Central memory CD8-positive, alpha-beta T cell (primary cell): ENCODE measurements at regions not wholly inside any gene's neighbourhood (a gene's known extent, or its start where the extent isn't known, plus 50 kb on each side); places are given as distances from the start of the nearest gene placed in this dataset.
"Not testable (repeated sequence)": the region's sequence is repeated elsewhere in the genome, so short reads cannot be mapped to it uniquely, and the experiment has no call there.

Source experiments
- ATAC-seq: fragments of 150-1000 bp; cut with Tn5 transposase; replicated peaks from 2 replicates; pipeline ENCODE4 v1.10.0; 2022; ENCODE audit warnings: mild to moderate bottlenecking, moderate FRiP score, moderate number of reproducible peaks; ENCODE audit not compliant: poor library complexity, severe bottlenecking; ENCODE audit errors: extremely low read depth
- DNase-seq, 2 donors: peaks; one replicate each; pipeline ENCODE4 v3.0.0; 2021; ENCODE audit warnings: low spot score in 2 of 2
- H3K27ac Mint-ChIP-seq: one replicate; pipeline ENCODE4 v1.8.0; 2022; ENCODE audit warnings: low read depth, mild to moderate bottlenecking, moderate library complexity, mixed read lengths
- H3K27me3 Mint-ChIP-seq: one replicate; pipeline ENCODE4 v1.8.0; 2022; ENCODE audit warnings: mixed read lengths
- H3K36me3 Mint-ChIP-seq: one replicate; pipeline ENCODE4 v1.8.0; 2022; ENCODE audit warnings: mild to moderate bottlenecking, moderate library complexity, mixed read lengths; ENCODE audit not compliant: insufficient read depth
- H3K4me1 Mint-ChIP-seq: one replicate; pipeline ENCODE4 v1.8.0; 2022; ENCODE audit warnings: mixed read lengths
- H3K4me3 Mint-ChIP-seq: one replicate; pipeline ENCODE4 v1.8.0; 2022; ENCODE audit warnings: mild to moderate bottlenecking, moderate library complexity, mixed read lengths
- H3K9me3 Mint-ChIP-seq: one replicate; pipeline ENCODE4 v1.8.0; 2022; ENCODE audit warnings: mixed read lengths

GRCh38 chr2:129800686-129801085 is 178.8 kb upstream of the RAB6C start:
- Mint-ChIP-seq H3K4me1 (no peaks in the 10 kb centered on the region), H3K4me3 (no peak overlapping the region), H3K9me3 (no peaks in the 10 kb centered on the region), H3K27ac (no peak overlapping the region), H3K27me3 (peaks cover 40% of the 10 kb centered on the region), H3K36me3 (no peaks in the 10 kb centered on the region)
- ATAC-seq (no peak), DNase-seq (no peak)

- no peak overlapping the region for H3K4me3 Mint-ChIP-seq
- no peak for ATAC-seq
- no peaks in the 10 kb centered on the region for H3K9me3 Mint-ChIP-seq
- DNase-seq: no peak
- H3K4me1 Mint-ChIP-seq: no peaks in the 10 kb centered on the region
- H3K36me3 Mint-ChIP-seq: no peaks in the 10 kb centered on the region
- peaks cover 32% of the 10 kb centered on the region for H3K27me3 Mint-ChIP-seq
- H3K27ac Mint-ChIP-seq: no peak overlapping the region
Measured at GRCh38 chr2:129801575-129801974, 177.9 kb upstream of the RAB6C start.

GRCh38 chr2:129802290-129802689 is 177.2 kb upstream of the RAB6C start:
- Mint-ChIP-seq H3K9me3 (no peaks in the 10 kb centered on the region), H3K4me3 (no peak overlapping the region), H3K27me3 (peaks cover 24% of the 10 kb centered on the region), H3K27ac (no peak overlapping the region), H3K4me1 (no peaks in the 10 kb centered on the region), H3K36me3 (no peaks in the 10 kb centered on the region)
- DNase-seq (no peak), ATAC-seq (no peak)

- no peaks in the 10 kb centered on the region for H3K9me3 Mint-ChIP-seq
- no peaks in the 10 kb centered on the region for H3K4me1 Mint-ChIP-seq
- no peak overlapping the region for H3K27ac Mint-ChIP-seq
- H3K36me3 Mint-ChIP-seq: no peaks in the 10 kb centered on the region
- ATAC-seq (no peak), DNase-seq (no peak)
- H3K27me3 Mint-ChIP-seq: peaks cover 18% of the 10 kb centered on the region
- no peak overlapping the region for H3K4me3 Mint-ChIP-seq
Measured at GRCh38 chr2:129803032-129803431, 176.4 kb upstream of the RAB6C start.

GRCh38 chr2:129803871-129804270 is 175.6 kb upstream of the RAB6C start:
- no peaks in the 10 kb centered on the region for H3K36me3 Mint-ChIP-seq
- H3K4me1 Mint-ChIP-seq: no peaks in the 10 kb centered on the region
- ATAC-seq (no peak), DNase-seq (no peak)
- no peaks in the 10 kb centered on the region for H3K9me3 Mint-ChIP-seq
- H3K27ac Mint-ChIP-seq: no peak overlapping the region
- H3K27me3 Mint-ChIP-seq: peaks cover 18% of the 10 kb centered on the region
- H3K4me3 Mint-ChIP-seq: no peak overlapping the region

- H3K4me1 Mint-ChIP-seq: no peaks in the 10 kb centered on the region
- no peak for ATAC-seq
- no peak for DNase-seq
- H3K9me3 Mint-ChIP-seq: no peaks in the 10 kb centered on the region
- H3K4me3 Mint-ChIP-seq: no peak overlapping the region
- H3K27ac Mint-ChIP-seq: no peak overlapping the region
- no peaks in the 10 kb centered on the region for H3K36me3 Mint-ChIP-seq
- peaks cover 30% of the 10 kb centered on the region for H3K27me3 Mint-ChIP-seq
Measured at GRCh38 chr2:129805899-129806298, 173.6 kb upstream of the RAB6C start.

- H3K36me3 Mint-ChIP-seq: no peaks in the 10 kb centered on the region
- H3K27me3 Mint-ChIP-seq: peaks cover 30% of the 10 kb centered on the region
- H3K27ac Mint-ChIP-seq: no peak overlapping the region
- ATAC-seq (no peak), DNase-seq (no peak)
- no peaks in the 10 kb centered on the region for H3K4me1 Mint-ChIP-seq
- no peak overlapping the region for H3K4me3 Mint-ChIP-seq
- no peaks in the 10 kb centered on the region for H3K9me3 Mint-ChIP-seq
Measured at GRCh38 chr2:129806317-129806716, 173.1 kb upstream of the RAB6C start.

- H3K27ac Mint-ChIP-seq: no peak overlapping the region
- no peak for ATAC-seq
- H3K4me3 Mint-ChIP-seq: no peak overlapping the region
- no peaks in the 10 kb centered on the region for H3K9me3 Mint-ChIP-seq
- no peaks in the 10 kb centered on the region for H3K4me1 Mint-ChIP-seq
- DNase-seq: no peak
- peaks cover 26% of the 10 kb centered on the region for H3K27me3 Mint-ChIP-seq
- no peaks in the 10 kb centered on the region for H3K36me3 Mint-ChIP-seq
Measured at GRCh38 chr2:129806990-129807389, 172.5 kb upstream of the RAB6C start.

GRCh38 chr2:129807642-129808338 is 171.7 kb upstream of the RAB6C start:
- not testable (repeated sequence) for ATAC-seq, H3K9me3 Mint-ChIP-seq, H3K4me3 Mint-ChIP-seq, DNase-seq, H3K27ac Mint-ChIP-seq, H3K4me1 Mint-ChIP-seq, H3K36me3 Mint-ChIP-seq
- H3K27me3 Mint-ChIP-seq: peaks cover 28% of the 10 kb centered on the region

- Mint-ChIP-seq H3K4me1 (no peaks in the 10 kb centered on the region), H3K36me3 (no peaks in the 10 kb centered on the region), H3K4me3 (no peak overlapping the region), H3K27me3 (peaks cover 51% of the 10 kb centered on the region), H3K9me3 (peaks cover under 1% of the 10 kb centered on the region), H3K27ac (no peak overlapping the region)
- DNase-seq (no peak), ATAC-seq (no peak)
Measured at GRCh38 chr2:129810521-129810920, 168.9 kb upstream of the RAB6C start.

GRCh38 chr2:129812071-129812470 is 167.4 kb upstream of the RAB6C start:
- no peaks in the 10 kb centered on the region for H3K4me1 Mint-ChIP-seq
- ATAC-seq: peak; percentile 58
- no peak overlapping the region for H3K27ac Mint-ChIP-seq
- peaks cover 6% of the 10 kb centered on the region for H3K9me3 Mint-ChIP-seq
- H3K4me3 Mint-ChIP-seq: no peak overlapping the region
- peaks cover 51% of the 10 kb centered on the region for H3K27me3 Mint-ChIP-seq
- no peak for DNase-seq
- H3K36me3 Mint-ChIP-seq: no peaks in the 10 kb centered on the region

GRCh38 chr2:129812654-129813053 is 166.8 kb upstream of the RAB6C start:
- DNase-seq: no peak
- Mint-ChIP-seq H3K4me1 (no peaks in the 10 kb centered on the region), H3K4me3 (no peak overlapping the region), H3K27me3 (peaks cover 51% of the 10 kb centered on the region), H3K27ac (no peak overlapping the region), H3K36me3 (no peaks in the 10 kb centered on the region), H3K9me3 (peaks cover 6% of the 10 kb centered on the region)
- ATAC-seq: no peak

GRCh38 chr2:129813404-129813803 is 166.1 kb upstream of the RAB6C start:
- Mint-ChIP-seq H3K9me3 (peaks cover 6% of the 10 kb centered on the region), H3K4me1 (no peaks in the 10 kb centered on the region), H3K36me3 (no peaks in the 10 kb centered on the region), H3K27ac (no peak overlapping the region), H3K27me3 (peaks cover 51% of the 10 kb centered on the region), H3K4me3 (no peak overlapping the region)
- DNase-seq (no peak), ATAC-seq (no peak)
